Activated T-cell treated with anti-CD3 and anti-CD28 coated beads, Interleukin-2, amount 50 U/mL, for 48 hours (primary cell): ENCODE measurements at regions not wholly inside any gene's neighbourhood (a gene's known extent, or its start where the extent isn't known, plus 50 kb on each side); places are given as distances from the start of the nearest gene placed in this dataset.
"Not testable (repeated sequence)": the region's sequence is repeated elsewhere in the genome, so short reads cannot be mapped to it uniquely, and the experiment has no call there.

Source experiments
- DNase-seq, 2 experiments: peaks; one replicate each; pipeline ENCODE4 v3.0.0-alpha.2; 2020

DNA sequence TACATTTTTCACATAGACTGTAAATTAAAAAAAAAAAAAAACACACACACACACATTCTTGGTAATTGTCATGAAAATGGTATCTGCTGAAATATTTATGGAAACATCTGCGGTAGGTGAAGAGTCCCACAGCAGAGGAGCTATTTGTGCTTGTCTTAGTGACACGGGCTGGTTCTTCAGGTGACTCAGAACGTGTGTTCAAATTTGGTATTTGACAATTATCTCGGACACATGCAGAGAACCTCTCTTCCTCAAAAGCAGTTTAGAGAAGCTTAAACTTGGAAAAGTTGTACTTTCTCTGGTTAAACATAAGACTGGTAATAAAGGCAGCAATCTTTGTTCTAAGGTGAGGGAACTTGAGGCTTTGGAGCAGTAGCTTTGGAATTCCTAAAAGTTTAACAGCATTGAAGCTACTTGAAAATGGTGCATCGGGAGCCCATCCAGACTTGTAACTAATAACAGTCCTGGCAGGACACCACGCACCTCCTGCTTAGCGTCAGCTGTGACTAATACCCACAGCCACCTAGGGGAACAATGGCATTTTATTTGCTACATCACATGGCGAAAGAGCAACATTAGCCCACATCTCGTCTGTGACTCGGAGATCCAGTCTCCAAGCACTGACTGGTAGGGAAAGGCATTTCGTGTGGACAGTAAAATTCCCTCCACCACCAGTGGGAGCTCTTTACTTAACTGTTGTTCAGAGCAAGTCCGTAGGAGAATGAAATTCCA, 1505.1 kb upstream of the SLC10A2 start:
- no peak for DNase-seq

DNA sequence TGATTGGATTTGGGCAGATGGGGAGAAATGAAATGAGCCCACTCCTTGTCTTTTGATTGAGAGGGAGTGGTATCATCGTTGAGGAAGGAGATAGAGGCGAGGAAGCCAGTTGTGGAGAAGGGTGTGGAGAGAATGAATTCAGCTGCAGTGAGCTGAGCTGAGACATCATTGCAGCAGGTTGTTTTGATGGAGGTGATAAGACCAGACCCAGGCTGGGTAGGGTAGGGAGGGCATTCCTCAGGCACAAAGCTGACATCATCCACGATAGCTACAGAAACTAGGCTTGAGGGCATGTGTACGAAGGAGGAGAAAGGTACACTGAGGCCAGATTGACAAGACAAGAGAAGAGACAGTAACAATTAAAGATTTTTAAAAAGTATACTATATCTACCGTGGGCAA, 1500.9 kb upstream of the SLC10A2 start:
- no peak for DNase-seq

DNA sequence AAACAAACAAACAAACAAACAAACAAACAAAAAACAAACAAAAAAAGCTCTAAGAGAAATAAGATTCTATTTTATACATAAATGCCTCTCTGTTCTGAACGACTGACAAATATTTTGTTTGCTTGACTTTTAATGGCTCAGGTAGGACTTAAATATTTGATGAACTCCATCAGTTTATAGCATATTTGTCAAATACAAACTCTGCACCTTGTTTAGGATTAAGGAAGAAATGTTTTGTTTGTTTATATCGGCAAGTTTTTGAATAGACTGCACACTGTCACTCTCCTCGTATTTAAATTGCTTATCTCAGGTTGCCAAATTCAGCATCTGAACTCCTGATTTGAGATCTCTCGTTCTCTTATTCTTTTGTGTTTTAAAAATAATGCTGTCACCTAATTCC, 1499.7 kb upstream of the SLC10A2 start:
- DNase-seq: no peak

DNA sequence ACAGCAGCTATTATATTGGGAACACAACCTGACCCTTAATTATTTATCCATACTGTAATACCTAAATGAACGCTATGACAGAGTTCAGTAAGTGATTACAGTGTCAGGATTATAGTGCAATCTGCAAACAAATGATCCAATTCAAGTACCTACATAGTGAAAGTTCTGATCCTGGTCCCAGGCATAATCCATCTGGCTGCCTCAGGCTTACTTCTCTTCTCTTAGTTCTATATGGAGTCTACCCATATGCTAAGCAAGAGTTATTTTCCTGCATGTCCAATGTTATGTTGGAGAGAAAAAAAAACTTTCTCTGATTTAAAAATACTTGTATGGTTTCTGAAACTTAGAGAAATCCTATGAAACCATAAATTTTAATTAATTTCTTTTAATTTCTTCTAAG, 1487.7 kb upstream of the SLC10A2 start:
- DNase-seq: no peak

DNA sequence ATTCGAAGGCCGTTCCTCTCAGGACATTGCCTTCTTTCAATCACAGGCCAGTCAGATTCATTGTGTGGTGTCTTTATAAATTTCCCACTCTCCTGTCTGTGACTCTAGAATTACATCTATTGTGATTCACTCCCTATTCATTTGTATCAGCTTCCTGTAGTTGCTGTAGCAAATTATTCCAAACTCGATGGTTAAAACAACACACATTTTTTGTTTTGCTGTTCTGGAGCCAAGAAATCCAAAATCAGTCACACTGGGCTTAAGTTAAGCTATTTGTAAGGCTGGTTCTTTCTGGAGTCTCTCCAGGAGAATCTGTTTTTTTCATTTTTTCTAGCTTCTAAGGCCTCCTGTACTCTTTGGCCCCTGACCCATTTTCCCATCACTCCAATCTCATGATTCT, 1487.0 kb upstream of the SLC10A2 start:
- no peak for DNase-seq

DNA sequence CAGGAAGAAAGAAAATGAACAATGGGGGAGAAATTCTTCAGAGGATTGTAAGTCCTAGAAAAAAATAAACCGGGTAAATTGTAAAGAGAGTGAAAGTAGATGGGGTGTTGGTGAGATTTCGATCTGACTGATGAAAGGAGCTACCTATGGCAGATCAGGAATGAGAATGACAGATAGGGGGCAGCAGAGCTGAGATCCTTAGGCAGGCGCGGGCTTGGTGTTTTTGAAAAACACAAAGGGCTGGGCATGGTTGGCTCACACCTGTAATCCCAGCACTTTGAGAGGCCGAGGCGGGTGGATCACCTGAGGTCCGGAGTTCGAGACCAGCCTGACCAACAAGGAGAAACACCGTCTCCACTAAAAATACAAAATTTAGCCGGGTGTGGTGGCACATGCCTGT, 1468.6 kb upstream of the SLC10A2 start:
- no peak for DNase-seq

DNA sequence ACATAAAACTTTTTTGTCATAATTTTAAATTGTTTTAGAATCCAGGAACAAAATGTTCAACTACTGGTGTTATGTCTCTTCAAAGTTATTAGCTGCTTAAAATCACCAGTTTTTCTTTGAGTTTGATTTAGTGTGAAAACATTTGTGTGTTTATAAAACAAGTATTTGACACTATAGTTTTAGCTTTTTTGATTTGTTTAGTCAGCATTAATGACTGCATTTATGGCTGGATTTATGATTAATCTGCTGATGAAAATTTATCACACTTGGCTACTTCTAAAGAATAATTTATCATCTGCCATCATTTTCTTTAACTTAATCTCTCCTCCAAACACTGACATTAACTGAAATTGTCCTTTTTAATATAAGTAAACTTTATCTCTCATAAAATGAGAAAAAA, 1465.9 kb upstream of the SLC10A2 start:
- no peak for DNase-seq

DNA sequence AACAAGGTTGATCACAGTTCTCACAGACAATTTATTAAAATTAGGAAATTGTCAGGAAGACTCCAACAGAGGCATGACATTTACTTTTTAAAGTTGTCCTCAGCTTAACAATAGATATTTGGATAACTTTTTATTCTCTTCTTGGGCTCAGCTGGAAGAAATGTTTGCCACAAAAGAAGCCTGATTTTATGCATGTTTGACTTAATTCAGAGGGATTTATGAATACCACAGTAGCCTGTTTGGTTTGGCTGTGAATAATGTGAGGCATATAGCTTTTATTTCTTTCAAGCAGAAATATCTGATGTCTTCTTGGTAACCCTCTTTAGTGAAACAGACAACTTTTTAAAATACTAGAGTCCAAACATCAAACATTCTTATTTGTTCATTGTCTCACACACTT, 1464.5 kb upstream of the SLC10A2 start:
- no peak for DNase-seq

DNA sequence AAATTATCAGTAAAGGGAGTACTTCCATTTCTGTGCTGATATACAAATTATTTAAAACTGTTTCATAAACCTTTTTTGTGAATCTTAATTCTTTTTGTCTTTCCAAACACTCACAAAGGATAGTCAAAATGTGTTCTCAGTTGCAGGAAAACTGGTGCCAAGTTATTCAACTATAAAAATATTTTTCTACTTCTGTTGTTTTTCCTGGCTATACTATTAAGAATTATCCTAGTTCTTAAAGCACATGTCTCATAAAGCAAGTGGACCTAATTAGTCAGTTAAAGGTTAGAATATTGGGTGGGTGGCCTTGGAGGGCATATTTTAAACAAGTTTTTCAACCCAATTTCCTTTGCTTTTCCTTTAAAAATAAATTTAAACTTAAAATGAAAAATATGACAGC, 1460.3 kb upstream of the SLC10A2 start:
- DNase-seq: no peak

DNA sequence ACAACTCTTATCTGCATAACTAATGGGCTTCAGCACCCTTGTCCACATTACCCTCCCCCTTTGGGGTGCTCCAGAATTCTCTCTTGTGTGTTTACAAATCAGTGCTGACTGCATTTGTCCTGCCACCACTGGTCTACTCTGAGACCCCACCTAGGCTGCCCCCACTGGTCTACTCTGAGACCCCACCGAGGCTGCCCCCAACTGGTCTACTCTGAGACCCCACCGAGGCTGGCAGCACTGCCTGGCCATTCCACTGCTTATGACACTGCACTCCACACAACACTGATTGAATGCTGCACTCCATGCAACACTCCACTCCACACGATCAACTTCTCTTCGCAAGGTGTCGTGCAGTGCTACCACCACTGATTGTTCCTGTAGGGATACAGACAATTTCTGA, 1459.2 kb upstream of the SLC10A2 start:
- DNase-seq: no peak

DNA sequence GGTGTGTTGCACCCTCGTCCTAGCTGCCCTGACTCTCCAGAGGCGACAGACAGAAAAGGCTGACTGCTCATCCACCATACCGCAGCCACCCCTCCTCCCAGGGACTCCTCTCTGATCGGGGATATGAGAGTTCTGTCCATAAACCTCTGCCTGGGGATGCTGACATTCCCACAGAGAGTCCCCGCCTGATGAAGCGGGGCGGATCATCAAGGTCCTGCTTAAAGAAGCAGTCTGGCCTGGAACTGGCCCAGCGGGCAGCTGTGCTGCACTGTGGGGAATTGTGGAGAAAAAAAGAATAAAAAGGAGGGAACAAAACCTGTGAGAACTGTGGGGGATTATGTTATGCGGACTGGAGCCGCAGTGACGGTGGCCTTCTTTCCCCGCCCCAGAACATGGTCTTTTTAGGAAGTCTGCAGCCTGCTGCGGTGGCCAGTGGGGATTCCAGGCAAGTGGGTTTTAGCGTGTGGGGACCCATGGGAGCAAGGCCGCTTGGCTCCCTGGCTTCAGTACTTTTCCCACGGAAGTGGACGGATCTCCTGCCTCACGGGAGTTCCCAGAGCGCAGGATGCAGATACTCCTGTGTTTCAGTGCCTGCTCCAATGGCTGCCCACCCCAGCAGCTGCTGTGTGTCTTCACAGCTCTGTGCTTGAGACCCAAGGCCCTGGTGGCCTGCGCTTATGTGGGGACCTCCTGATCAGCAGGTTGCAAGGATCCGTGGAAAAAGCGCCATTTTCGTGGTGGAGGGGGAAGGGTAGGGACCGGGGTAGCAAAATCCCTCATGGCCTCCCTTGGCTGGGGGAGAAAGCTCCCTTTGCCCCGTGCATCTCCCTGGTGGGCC, 1456.2 kb upstream of the SLC10A2 start:
- DNase-seq: no peak

DNA sequence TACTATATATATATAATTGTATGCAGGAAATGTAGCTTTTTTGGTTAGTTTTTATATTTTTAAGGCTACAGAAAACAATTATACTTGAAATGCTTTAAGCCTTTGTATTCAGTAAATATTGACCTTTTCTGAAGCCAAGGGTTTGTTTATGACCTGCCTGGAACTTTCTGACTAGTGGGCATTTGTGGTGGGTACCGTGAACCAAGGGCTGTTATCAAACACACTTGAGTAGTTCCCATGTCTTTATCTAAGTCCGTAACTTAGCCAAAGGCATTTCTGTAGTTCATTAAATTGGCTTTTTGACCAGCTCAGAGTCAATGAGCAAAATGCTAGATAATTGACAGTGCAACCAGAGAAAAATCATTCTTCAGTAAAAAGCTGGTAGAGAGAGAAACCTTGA, 1444.2 kb upstream of the SLC10A2 start:
- no peak for DNase-seq

DNA sequence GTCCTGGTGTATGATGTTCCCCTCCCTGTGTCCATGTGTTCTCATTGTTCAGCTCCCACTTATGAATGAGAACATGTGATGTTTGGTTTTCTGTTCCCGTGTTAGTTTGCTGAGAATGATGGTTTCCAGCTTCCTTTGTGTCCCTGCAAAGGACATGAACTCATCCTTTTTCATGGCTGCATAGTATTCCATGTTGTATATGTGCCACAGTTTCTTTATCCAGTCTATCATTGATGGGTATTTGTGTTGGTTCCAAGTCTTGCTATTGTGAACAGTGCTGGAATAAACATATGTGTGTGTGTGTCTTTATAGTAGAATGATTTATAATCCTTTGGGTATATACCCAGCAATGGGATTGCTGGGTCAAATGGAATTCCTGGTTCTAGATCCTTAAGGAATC, 1427.3 kb upstream of the SLC10A2 start:
- DNase-seq: not testable (repeated sequence)

DNA sequence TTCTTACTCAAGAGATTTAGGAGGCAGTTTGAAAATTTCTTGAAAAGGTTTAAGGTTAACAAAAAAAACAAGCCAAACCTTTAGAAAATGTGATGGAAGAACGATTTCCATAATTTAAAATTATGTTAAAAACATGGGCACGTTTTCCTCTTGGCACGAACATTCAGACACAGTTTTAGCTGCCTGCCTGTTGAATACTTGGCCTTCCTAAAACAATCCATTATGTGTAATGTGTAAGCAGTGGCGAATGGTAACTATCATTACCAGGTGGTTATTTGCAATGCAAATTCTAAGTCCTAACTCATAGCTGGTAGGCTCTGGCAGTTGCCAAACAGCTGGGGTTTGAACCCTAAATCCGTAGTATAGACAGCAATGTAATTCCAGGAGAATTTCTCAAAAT, 1425.7 kb upstream of the SLC10A2 start:
- no peak for DNase-seq

DNA sequence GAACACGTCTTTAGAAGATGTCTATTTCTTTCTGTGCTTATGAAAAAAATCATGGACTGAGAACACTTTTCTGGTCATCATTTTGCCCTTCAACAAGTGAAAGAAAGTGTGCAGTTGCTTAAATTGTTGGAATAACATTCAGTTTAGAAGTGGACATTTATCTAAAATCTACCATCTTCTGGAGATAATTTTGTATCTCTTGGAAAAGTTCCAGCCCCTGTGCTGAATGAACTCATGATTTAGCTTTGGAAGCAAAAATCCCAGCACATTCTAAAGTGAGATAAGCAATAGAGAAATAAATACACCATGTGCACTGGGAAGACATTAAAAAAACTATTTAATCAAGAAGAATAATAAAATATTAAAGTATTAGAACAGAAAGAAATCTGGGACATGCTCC, 1420.8 kb upstream of the SLC10A2 start:
- no peak for DNase-seq

DNA sequence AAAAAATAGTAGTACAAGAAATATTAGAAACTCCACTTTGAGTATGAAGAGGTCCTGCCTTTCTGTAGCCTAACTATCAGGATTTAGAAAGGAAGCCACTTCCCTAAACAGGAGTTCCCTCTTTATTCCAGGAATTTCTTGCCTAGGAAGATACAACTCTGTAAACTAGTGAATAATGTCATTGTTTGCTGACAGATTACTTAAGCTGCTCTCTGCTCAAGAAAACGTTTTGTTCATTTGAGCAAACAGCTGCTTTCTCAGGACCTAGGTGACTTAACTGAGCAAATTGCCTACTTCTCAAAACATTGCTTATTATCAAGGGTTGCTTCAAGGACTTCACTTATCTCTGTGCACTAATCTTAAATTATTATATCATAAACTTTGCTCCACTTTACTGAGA, 1419.4 kb upstream of the SLC10A2 start:
- DNase-seq: no peak

DNA sequence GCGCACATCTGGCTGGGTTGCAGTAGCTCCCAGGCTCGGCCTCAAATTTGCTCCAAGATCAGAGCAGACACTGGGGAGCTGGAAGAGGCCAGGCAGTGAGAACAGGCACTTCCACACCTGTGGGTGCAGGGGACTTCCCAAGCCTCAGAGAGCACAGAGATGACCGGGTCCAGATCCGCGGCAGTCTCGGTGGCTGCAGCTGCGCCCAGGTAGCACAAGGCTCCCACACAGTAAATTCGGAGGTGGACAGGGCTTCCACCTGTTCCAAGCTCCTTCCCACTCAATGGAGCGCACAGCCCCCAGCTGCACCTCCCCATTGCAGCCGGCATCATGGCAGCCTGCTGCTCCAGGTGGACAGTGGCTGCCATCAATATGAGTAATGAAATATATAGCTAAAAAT, 1417.4 kb upstream of the SLC10A2 start:
- no peak for DNase-seq

DNA sequence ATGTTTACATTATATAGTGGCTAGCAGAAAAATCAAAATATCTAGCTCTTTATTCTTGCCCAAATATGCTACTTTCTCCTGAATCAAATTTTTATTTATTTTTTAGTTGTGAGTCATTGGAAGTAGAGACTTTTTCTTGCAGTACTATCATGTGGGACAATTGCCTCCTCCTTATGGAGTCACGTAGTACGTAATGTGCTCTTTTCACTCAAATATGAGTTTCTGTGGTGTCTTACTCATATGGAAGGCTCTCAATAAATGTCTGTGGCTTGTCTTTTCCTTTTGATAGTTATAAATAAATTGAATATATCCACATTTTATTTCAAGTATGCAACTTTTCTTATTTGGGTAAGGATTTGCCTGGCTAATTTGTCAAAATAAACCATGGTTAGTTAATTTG, 1411.0 kb upstream of the SLC10A2 start:
- no peak for DNase-seq

DNA sequence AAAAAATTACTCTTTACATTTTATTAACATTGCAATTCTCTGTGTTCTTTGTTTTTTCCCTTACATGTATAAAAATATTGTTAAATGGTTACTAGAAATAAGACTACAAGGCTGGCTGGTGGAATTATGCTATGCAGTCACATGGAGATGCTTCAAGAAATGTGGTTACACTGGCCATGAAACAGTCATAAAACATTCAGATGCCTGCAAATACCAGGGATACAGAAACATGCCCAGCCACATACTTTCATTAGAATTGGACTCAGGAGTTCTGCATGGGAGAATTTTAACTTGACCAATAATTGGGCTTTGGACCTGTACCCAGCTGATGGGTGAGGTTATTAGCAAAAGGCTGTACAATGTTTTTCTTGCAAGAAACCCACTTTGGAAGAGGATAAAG, 1407.7 kb upstream of the SLC10A2 start:
- DNase-seq: no peak

DNA sequence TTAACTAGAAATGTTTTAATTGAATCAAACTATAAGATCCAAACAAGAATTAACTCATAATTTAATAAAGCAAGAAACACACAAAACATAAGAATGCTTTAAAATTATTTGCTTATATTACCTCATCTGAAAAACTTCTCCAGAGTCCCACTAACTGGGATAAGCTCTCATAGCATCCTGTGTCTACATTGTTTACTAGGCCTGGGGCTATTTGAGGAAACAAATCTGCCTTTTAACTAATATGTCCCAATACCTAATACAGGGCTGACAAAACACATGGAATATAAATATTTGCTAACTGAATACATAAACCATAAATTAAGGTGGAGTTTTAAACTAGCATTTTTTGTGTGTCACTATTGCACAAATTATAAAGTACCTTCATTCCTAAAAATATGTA, 1399.8 kb upstream of the SLC10A2 start:
- DNase-seq: no peak

DNA sequence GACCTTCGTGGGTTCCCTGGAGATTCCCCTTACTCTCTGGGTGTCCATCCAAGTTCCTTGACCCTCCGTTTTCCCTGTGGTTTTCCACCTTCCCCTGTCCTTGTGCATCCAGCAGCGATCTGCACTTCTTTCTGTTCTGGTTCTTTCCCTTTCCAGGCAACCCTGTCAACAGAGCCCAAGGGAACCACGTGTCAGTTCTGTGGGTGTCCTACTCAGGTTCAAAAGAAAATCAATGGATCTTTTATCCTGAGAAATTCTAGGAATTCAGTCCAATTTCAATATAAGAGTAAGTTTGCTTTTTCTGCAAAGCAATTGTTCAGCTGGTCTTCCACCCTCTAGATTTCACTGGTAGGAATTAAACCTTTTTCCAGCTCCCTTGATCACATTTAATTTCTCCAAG, 1394.8 kb upstream of the SLC10A2 start:
- DNase-seq: no peak

DNA sequence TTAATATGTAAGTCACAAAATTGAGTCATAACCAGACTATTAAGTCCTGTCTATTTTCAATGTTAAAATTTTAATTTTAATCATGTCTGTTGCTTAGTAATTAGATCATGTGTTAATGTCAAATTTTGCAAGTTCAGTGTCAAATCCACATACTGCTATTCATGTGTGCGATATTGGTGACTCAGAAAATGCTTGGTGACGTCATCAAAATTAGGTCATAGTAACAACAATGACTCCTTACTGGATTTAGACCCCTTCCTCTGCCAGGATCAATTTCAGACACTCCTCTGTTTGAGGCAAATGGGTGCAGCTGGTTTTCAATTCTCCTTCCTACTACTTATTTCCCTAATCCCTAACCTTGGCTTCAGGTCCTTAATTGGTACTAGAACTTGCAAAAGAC, 1394.3 kb upstream of the SLC10A2 start:
- DNase-seq: no peak

DNA sequence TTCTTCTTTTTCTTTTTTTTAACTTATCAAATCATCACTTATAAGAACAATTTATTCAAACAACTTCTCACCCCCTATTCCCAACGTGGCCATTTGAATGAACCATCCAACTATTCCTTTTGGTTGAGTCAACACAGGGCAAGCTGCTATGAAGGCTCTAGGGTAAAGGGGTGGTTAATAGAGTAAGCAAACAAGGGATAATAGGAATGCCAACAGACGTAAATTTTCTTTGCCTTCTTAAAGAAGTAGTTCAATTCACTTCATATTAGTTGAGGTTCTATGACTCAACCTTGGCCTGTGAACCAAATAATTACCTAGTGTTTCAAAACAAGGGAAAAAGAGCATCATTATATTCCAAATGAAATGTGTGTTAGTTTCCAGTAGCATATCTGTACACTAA, 1383.8 kb upstream of the SLC10A2 start:
- no peak for DNase-seq

DNA sequence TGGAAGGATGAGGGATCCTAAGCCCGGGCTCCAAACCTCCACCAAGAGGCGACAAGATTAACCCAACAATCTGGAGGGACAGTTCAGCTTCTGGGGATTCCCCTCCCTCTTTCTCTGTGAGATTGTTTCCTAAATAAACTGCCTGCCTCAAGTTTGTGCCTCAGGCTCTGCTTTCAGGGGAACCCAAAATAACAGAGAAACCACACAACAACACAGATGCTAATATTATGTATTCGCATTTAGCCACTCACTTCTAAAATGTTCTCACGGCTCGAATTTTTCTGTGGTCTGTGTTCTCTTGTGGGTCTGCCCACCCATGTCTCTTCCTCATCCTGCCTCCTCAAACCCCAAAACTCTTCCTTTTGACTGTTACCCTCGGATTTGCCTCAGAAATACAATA, 1381.1 kb upstream of the SLC10A2 start:
- DNase-seq: no peak

DNA sequence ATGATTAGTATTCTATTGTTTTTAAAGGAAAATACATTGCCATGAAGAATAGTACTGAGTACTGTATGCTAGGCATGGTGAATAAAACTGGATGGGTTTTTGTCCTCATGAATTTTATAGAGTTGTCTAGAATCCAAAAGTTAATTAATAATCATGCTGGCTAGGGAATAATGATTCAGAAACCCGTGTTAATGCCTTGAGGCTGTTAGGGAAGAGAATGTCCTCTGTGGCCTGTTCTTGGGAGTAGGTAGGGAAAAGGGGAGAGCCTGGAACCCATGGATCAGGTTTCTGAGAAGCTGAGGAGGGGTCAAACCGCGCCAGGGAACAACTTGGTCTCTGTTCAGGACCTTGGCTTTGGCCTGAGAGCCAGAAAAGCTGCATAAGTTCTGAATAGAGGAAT, 1376.3 kb upstream of the SLC10A2 start:
- DNase-seq: no peak
